NCI-H2196 (cell line): ENCODE measurements at regions not wholly inside any gene's neighbourhood (a gene's known extent, or its start where the extent isn't known, plus 50 kb on each side); places are given as distances from the start of the nearest gene placed in this dataset.
A peak's percentile ranks its signal among the peaks of the same experiment; 100 is the strongest.
"Not testable (repeated sequence)": the region's sequence is repeated elsewhere in the genome, so short reads cannot be mapped to it uniquely, and the experiment has no call there.

Experiments
- DNase-seq: peaks from one replicate; lab custom pipeline; 2025; ENCODE audit not compliant: unreplicated experiment; lab: John Stamatoyannopoulos, UW

GRCh38 chr3:194860725-194861124 lies 175.0 kb downstream of the FAM43A start:
- DNase-seq: no peak

DNA sequence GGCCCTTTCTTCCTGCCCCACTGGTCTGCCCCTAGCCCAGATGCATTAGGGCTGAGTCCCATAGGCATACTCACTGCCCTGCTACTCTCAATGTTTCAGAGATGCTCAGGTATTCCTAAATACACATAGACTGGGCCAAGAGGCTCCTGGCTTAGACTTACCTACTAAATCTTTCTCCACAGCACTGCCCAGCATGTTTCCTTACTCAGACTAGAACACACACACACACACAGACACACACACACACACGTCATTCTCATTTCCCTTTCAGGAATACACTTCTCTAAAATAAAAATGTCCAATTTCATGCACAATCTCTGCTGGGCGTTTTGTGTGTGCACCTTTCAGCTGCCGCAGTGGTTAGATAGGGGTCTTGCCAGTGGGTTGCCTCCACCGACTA lies 175.7 kb downstream of the FAM43A start:
- DNase-seq: no peak

GRCh38 chr3:194865061-194865460 lies 179.4 kb downstream of the FAM43A start:
- no peak for DNase-seq

GRCh38 chr3:194865615-194866014 lies 179.9 kb downstream of the FAM43A start:
- no peak for DNase-seq

DNA sequence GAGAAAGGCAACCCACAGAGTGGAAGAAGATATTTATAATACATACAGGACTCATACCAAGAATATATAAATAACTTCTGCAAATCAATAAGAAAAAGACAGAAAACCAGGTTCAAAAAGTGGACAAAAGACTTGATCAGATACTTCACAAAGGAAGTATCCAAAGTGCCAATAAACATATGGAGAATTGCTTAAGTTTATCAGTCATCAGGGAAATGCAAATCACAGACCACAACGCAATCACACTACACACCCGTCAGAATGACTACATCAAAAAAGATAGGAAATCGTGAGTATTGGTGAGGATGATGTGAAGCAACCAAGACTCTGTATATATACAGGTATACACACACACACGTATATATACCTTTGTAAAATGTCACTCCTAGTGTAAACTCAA lies 180.6 kb downstream of the FAM43A start:
- no peak for DNase-seq

DNA sequence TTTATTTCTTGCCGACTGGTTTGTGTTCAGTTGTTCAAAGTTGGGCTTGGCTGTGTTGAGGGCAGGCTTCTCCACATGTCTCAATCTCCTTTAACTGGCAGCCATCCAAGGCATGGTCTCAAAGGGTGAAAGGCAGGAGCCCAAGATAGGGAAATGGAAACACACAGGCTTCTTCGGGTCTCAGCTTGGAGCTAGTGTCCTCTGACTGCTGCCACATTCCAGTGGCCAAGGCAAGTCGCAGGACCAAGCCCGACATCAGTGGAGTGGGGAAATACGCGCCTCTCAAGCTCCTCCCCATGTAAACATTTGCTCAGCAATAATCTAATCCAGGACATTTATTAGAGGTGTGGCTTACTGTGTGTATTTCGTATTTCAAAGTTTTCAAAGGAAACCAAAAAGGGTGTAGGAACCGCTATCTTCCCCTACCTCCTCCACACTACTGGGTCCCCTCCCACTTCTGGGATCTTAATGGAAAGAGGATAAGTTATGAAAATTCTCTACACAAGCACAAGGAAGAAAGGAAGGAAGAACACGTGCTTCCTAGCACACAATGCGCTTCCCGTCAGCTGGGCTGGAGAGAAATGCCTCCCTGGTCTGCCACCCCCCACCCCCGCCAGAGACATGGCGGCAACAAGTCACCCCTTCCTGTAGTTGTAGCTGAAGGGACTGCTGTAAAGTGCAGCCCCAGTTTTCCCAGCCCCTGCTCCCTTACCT lies 181.7 kb downstream of the FAM43A start:
- peak; percentile 27 for DNase-seq

DNA sequence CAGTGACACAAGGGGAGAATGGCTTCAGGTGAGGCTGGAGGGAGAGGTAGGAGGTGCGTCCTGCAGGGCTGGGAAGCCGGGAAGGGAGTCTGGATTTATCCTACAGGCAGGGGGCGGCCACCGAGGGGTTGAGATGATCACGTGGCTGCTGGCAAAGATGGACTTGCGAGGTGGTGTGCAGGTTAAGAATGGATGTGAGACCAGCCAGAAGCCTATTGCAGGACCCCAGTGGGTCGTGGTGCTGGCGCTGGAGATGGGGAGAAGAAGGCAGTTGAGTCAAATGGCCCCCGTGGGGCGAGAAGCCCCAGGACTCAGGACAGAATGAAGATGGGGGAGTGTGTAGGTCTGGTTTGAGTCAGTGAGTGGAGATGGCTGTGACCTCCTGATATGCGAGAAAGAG lies 183.1 kb downstream of the FAM43A start:
- no peak for DNase-seq

DNA sequence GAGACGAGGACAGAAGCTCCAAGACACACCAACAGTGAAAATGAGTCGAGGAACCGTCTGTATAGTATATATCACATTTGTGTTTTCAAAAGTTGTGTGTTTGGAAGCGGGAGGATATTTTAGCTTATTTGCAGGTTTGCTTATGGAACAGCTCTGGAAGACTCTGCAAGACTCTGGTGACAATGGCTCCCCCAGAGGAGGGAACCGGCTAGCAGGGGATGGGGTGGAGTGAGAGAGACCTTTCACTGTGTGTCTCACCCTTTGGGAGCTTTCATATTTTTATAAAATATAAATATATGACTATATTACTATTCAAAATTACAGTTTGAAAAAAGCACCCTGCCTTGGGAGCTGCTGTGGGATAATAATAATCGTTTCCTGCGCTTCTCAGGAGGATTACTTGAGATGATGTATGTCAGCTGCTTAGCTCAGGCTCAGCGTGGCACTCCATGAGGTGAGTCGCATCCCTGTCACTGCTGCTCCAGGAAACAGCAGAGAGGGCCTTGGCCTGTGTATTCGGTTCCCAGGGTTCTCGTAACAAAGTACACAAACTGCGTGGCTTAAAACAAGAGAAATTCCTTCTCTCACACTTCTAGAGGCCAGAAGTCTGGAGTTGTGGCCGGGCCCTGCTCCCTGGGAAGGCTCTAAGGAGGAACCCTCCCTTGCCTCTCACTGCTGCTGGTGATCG lies 183.9 kb downstream of the FAM43A start:
- no peak for DNase-seq

- DNase-seq: no peak
Observed at GRCh38 chr3:194870394-194871110, 184.9 kb downstream of the FAM43A start.

- peak; percentile 54 for DNase-seq
Observed at GRCh38 chr3:194871143-194871863, 185.6 kb downstream of the FAM43A start.

DNA sequence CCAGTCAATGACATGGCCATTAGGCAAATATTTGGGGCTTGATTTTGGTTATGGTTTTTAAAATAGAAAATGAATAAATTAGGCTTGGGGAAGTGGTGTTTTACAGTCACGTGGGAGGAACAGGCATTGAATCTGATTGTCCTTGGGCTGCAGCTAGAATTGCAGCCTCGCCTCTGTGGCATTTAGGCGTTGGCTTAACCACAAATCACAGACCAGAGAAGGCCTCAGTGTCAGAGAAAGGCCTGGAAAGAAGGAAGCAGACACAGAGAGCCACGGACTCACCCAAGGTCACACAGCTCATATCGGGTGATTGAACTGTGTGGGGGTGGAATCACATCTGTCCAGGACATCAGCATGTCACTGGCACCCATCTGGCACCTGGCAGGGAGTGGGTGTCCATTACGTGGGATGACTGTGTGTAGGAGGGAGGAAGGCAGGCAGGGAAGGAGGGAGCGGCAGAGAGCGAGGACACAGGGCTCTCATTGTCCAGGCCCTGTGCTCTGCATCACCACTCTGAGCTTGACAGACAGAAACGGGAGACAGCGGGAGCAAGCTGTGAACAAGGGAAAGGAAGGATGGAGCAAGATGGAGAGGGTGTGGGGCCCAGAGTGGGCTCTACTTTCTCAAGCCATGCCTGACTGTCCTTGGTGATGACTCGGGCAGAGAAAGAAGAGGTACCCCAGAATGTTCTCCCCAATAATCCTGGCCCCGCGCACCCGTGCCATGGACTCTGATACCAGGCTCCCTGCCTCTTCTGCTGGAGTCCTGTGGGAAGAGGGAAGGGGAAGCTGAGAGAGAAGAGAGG lies 186.4 kb downstream of the FAM43A start:
- DNase-seq: no peak

GRCh38 chr3:194872669-194872977 lies 186.9 kb downstream of the FAM43A start:
- no peak for DNase-seq

- DNase-seq: not testable (repeated sequence)
Observed at GRCh38 chr3:194873474-194873873, 187.8 kb downstream of the FAM43A start.

DNA sequence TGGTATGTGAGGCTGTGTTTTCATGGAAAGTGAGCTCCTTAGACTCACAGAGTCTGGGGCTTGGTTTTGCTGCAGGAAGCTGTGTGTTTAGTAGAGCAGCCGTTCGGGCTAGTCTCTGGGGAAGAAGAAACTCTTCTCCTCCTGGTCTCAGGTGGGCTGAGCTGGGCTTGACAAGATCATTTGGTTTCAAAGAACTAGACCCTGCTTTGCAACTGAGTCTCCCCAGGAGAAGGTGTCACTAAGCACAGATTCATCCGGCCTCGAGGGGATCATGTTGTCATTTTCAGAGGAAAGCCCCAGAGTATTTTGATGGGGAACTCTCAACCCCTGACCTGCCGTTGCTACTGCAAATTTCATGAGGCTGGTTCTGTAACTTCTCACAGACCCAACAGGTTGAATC lies 188.5 kb downstream of the FAM43A start:
- DNase-seq: no peak

DNA sequence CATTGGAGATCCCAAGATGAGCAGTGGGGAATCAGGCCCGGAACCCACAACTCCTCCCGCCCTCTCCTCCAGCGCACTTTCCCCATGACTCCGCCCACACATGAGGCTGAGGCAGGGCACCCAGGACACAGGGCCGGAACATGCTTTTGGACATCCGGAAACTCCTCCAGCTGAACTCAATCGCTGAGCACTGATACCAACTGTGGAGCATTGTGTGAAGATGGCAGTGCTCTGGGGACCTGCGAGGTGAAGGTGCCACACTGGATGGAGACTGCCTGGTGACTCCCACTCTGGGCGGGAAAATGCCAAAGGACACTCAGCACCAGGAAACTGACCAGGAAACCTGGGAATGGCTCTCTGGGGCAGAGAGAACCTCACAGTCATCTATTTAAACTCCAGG lies 189.1 kb downstream of the FAM43A start:
- DNase-seq: no peak

GRCh38 chr3:194875581-194876402 lies 190.1 kb downstream of the FAM43A start:
- no peak for DNase-seq

DNA sequence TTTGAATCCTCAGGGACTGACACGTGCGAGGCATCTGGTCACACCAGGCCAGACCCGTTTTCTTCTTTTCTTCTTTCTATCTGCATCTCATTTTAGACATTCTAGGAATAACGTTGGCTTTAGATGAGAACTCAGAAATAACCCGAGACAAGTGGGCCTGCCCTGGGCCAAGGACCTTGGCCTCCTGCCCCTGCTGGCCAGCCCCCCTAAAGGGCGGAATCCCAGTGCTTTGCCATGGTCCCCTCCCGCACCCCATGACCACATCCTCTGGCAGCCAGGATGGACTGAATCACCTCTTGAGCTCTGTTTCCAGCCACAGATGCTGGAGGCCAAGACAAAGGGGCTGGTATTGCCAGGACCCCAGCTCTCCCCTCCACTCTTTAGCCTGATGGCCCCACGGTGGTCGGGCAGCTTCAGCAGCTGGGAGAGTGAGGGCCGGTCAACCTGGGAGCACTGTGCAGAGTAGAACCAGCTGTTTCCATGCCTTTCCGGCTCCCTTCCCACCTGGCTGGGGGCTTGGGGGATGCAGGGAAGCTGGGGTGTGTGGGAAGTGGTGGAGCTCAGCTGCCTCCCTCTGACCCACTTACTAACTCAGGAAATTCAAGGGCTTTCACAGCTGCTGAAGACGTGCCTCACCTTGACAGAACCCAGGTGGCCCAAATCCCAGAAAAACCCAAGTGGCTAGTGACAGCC lies 190.9 kb downstream of the FAM43A start:
- no peak for DNase-seq

DNA sequence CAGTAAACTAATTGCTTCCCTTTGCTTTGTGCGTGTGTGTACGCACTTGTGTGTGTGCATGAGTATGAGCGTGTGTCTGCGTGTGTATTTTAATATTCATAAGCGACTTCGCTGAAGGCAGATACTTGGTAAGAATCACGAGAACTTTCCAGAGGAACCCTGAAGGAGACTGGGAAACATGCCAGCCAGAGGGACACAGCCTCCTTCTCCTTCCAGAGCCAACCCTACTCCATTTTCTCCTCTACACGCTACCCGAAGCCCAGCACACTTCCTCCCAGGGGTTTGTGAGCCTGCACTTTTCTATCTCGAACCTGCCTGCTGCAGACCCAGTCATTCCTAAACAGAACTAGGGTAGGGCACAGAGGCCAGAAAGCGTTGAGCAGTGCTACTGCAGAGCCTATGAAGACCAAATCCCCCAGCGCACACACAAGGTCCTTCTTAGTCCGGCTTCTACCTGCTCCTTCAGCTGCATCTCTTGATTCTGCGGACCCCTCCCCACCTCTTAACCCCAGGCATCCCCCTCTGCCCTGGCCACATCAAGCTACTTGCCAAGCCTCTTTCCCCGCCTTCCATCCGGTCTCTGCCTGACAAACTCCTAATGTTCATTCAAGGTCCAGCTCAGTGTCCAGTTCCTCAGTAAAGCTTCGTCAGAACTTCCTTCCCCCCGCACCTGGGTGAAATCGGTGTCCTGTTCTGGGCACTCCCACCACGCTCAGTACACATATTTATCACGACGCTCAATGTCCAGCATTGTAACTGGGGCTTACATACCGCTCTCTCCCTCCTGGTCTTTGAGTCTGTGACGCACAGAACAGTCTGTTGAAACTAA lies 191.8 kb downstream of the FAM43A start:
- DNase-seq: no peak
